ENCODE measurements at regions not wholly inside any gene's neighbourhood (a gene's known extent, or its start where the extent isn't known, plus 50 kb on each side); places are given as distances from the start of the nearest gene placed in this dataset.

GRCh38 chr13:109389456-109389855 lies 396.9 kb downstream of the IRS2 start:
- Histone ChIP-seq H4K20me1 (ENCODE audit: control insufficient read depth, extremely low read depth, insufficient read depth, low read length) (no peaks in the 10 kb centered on the region), H3K9me3 (ENCODE audit: control insufficient read depth, low read depth, low read length) (no peaks in the 10 kb centered on the region), H3K4me2 (ENCODE audit: control insufficient read depth, extremely low read depth, insufficient read depth, low read depth, low read length) (no peak overlapping the region), H3K79me2 (ENCODE audit: control insufficient read depth, insufficient read depth, low read length) (no peaks in the 10 kb centered on the region), H3K9me1 (ENCODE audit: control insufficient read depth, extremely low read depth, insufficient read depth, low read length) (no peaks in the 10 kb centered on the region), H3K9ac (ENCODE audit: control insufficient read depth, extremely low read depth, insufficient read depth, low read length) (no peak overlapping the region), H3K36me3 (ENCODE audit: control insufficient read depth in 2 of 2, extremely low read depth in 1 of 2, insufficient read depth in 2 of 2, low read length in 2 of 2) (no peaks in the 10 kb centered on the region), H3K4me1 (ENCODE audit: control insufficient read depth, extremely low read depth, insufficient read depth, low read length) (peaks cover 1% of the 10 kb centered on the region), H3K4me3 (ENCODE audit: control insufficient read depth in 2 of 3, extremely low read depth in 1 of 3, insufficient read depth in 2 of 3, low read depth in 1 of 3, low read length in 3 of 3) (no peak overlapping the region), H3K27me3 (ENCODE audit: control insufficient read depth, extremely low read depth, insufficient read depth, low read length) (no peaks in the 10 kb centered on the region), H3K27ac (ENCODE audit: control insufficient read depth, insufficient read depth, low read length) (no peak overlapping the region), H2AFZ (ENCODE audit: control insufficient read depth, low read length) (no peak overlapping the region)
- FAIRE-seq (no peak), DNase-seq (ENCODE audit: low read depth, low spot score) (no peak)
- TF ChIP-seq, protein P1, sequence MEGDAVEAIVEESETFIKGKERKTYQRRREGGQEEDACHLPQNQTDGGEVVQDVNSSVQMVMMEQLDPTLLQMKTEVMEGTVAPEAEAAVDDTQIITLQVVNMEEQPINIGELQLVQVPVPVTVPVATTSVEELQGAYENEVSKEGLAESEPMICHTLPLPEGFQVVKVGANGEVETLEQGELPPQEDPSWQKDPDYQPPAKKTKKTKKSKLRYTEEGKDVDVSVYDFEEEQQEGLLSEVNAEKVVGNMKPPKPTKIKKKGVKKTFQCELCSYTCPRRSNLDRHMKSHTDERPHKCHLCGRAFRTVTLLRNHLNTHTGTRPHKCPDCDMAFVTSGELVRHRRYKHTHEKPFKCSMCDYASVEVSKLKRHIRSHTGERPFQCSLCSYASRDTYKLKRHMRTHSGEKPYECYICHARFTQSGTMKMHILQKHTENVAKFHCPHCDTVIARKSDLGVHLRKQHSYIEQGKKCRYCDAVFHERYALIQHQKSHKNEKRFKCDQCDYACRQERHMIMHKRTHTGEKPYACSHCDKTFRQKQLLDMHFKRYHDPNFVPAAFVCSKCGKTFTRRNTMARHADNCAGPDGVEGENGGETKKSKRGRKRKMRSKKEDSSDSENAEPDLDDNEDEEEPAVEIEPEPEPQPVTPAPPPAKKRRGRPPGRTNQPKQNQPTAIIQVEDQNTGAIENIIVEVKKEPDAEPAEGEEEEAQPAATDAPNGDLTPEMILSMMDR (optimal IDR thresholded peaks at IDR 0.05 in 1 of 3, IDR thresholded peaks at IDR 0.05 in 1 of 3, conservative IDR thresholded peaks at IDR 0.05 in 1 of 3; ENCODE audit: extremely low read depth in 1 of 3, insufficient read depth in 2 of 3, low read length in 3 of 3) = no peak
- no peak for TF ChIP-seq EZH2 (IDR thresholded peaks at IDR 0.05; ENCODE audit: low read length)
- dilution Hi-C loops (cut with MboI; ENCODE audit: extremely low pct_ligation_motif_present, low sequenced_read_pairs) = no loop called here

- Histone ChIP-seq H3K27ac (ENCODE audit: control insufficient read depth, insufficient read depth, low read length) (no peak overlapping the region), H3K4me3 (ENCODE audit: control insufficient read depth in 2 of 3, extremely low read depth in 1 of 3, insufficient read depth in 2 of 3, low read depth in 1 of 3, low read length in 3 of 3) (no peak overlapping the region), H3K4me1 (ENCODE audit: control insufficient read depth, extremely low read depth, insufficient read depth, low read length) (peaks cover 7% of the 10 kb centered on the region), H3K79me2 (ENCODE audit: control insufficient read depth, insufficient read depth, low read length) (no peaks in the 10 kb centered on the region), H3K27me3 (ENCODE audit: control insufficient read depth, extremely low read depth, insufficient read depth, low read length) (no peaks in the 10 kb centered on the region), H4K20me1 (ENCODE audit: control insufficient read depth, extremely low read depth, insufficient read depth, low read length) (no peaks in the 10 kb centered on the region), H3K9me3 (ENCODE audit: control insufficient read depth, low read depth, low read length) (no peaks in the 10 kb centered on the region), H3K36me3 (ENCODE audit: control insufficient read depth in 2 of 2, extremely low read depth in 1 of 2, insufficient read depth in 2 of 2, low read length in 2 of 2) (no peaks in the 10 kb centered on the region), H3K4me2 (ENCODE audit: control insufficient read depth, extremely low read depth, insufficient read depth, low read depth, low read length) (no peak overlapping the region), H3K9ac (ENCODE audit: control insufficient read depth, extremely low read depth, insufficient read depth, low read length) (no peak overlapping the region), H3K9me1 (ENCODE audit: control insufficient read depth, extremely low read depth, insufficient read depth, low read length) (no peaks in the 10 kb centered on the region), H2AFZ (ENCODE audit: control insufficient read depth, low read length) (no peak overlapping the region)
- dilution Hi-C loops (cut with MboI; ENCODE audit: extremely low pct_ligation_motif_present, low sequenced_read_pairs) = no loop called here
- TF ChIP-seq, protein P1 (optimal IDR thresholded peaks at IDR 0.05 in 1 of 3, IDR thresholded peaks at IDR 0.05 in 1 of 3, conservative IDR thresholded peaks at IDR 0.05 in 1 of 3; ENCODE audit: extremely low read depth in 1 of 3, insufficient read depth in 2 of 3, low read length in 3 of 3) = no peak
- TF ChIP-seq EZH2 (IDR thresholded peaks at IDR 0.05; ENCODE audit: low read length) = no peak
- DNase-seq (ENCODE audit: low read depth, low spot score) = no peak
- no peak for FAIRE-seq
Measured at GRCh38 chr13:109387471-109387870, 398.9 kb downstream of the IRS2 start.
